ENCODE measurements at regions not wholly inside any gene's neighbourhood (a gene's known extent, or its start where the extent isn't known, plus 50 kb on each side); places are given as distances from the start of the nearest gene placed in this dataset.
"Not testable (repeated sequence)": the region's sequence is repeated elsewhere in the genome, so short reads cannot be mapped to it uniquely, and the experiment has no call there.

DNA sequence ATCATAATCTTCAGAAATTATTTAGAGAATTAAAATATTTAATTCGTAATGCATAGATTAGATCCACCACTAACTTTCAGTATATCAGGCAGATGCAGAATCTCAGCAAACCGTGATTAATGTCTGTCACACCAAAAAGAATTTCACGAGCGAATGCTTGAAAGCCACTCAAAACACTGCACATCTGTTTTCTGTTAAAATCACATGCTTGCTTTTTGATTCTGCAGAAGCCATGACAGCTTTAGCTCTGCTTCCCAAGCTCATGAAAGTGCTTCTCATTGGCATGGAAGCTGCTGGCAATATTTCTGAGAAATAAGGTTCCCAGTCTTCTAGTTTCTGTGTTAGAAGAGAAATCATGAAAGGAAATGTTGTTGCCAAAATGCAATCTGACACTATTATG, 837.8 kb upstream of the LRRN3 start:
- no peaks in the 10 kb centered on the region for H3K9me3 Mint-ChIP-seq
- CTCF ChIA-PET = no interaction called here
- no peaks in the 10 kb centered on the region for H3K36me3 Mint-ChIP-seq
- no peaks in the 10 kb centered on the region for H3K27me3 Mint-ChIP-seq
- no peak for DNase-seq
- H3K4me1 Mint-ChIP-seq = no peaks in the 10 kb centered on the region
- H3K4me3 Mint-ChIP-seq = no peak overlapping the region
- H3K27ac Mint-ChIP-seq = no peak overlapping the region

DNA sequence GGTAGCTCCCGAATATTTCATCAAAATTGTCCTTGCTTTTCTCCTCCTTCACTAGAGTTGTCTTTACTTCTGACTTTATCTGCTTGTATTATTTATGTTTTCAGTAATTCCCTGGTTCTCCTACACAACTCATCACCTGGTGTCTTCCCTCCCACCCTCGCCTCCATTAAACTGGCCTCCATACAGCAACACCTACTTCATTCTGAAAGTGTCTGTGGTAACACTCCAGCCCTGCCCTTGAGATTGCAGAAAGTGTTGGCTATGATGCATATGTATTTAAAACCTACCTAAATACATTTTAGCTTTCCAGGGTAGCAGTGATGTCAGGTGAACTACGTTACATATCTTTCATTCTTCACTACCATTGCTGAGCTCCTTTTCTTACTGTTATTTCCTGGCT, 833.3 kb upstream of the LRRN3 start:
- H3K27me3 Mint-ChIP-seq = no peaks in the 10 kb centered on the region
- H3K27ac Mint-ChIP-seq = no peak overlapping the region
- CTCF ChIA-PET = no interaction called here
- no peaks in the 10 kb centered on the region for H3K9me3 Mint-ChIP-seq
- H3K4me3 Mint-ChIP-seq = no peak overlapping the region
- no peaks in the 10 kb centered on the region for H3K4me1 Mint-ChIP-seq
- no peaks in the 10 kb centered on the region for H3K36me3 Mint-ChIP-seq
- DNase-seq = no peak

DNA sequence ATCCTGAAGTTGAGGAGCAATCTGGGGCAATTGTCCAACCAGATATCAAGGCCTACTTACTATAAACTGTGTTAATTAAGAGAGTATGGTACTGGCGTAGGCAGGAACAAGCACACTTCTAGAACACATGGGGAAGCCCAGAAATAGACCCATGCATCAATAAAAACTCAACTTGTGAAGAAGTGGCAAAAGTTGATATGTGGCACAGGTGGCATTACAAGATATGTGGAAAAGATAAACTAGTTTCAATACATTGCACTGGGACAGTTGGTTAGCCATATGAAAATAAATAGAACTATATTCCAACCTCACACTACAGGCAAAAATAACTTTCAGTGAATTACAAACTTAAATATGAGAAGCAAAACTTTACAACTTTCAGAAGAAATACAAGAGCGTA, 828.7 kb upstream of the LRRN3 start:
- Mint-ChIP-seq H3K27ac (no peak overlapping the region), H3K9me3 (no peaks in the 10 kb centered on the region), H3K27me3 (no peaks in the 10 kb centered on the region), H3K4me1 (no peaks in the 10 kb centered on the region), H3K36me3 (no peaks in the 10 kb centered on the region), H3K4me3 (no peak overlapping the region)
- DNase-seq = no peak
- CTCF ChIA-PET = no interaction called here

DNA sequence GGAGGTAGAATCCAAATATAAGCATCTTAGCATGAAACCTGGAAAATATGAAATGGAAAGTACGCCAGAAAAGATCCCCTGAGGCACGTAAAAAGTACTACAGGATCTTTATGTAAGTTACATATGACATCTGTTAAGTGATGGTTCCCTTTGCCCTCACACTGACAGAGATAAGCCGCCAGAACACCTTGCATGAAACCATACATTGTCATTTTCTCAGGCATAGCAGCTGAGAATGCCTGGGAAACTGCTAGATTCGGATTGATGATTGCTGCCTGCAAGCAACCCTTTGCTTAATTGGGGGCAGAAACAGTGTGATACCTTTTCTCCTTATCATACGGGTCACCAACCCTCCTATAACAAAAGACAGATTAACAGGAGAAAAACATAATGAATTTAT, 826.6 kb upstream of the LRRN3 start:
- H3K9me3 Mint-ChIP-seq = no peaks in the 10 kb centered on the region
- no peaks in the 10 kb centered on the region for H3K36me3 Mint-ChIP-seq
- no peaks in the 10 kb centered on the region for H3K27me3 Mint-ChIP-seq
- no peak overlapping the region for H3K27ac Mint-ChIP-seq
- H3K4me3 Mint-ChIP-seq = no peak overlapping the region
- no peaks in the 10 kb centered on the region for H3K4me1 Mint-ChIP-seq
- CTCF ChIA-PET = no interaction called here
- DNase-seq = no peak

DNA sequence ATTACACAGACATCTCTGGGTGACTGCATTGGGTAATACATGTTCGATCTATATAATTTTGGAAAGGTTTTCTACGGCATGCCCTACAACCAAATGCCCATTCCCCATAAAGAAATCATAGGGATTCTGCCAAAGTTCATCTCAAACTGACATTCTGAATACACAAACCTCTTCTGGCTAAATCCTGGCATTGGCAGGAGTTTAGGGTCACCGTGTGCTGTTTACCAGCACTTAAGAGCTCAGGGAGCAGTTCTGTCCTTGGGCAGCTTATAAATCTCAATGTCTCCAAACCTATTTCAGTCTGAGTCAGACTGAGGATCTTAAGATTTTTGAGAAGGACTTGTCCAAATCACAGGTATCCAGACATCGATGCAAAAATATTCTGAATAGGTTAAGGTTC, 809.6 kb upstream of the LRRN3 start:
- CTCF ChIA-PET = no interaction called here
- no peaks in the 10 kb centered on the region for H3K9me3 Mint-ChIP-seq
- H3K27ac Mint-ChIP-seq = no peak overlapping the region
- no peaks in the 10 kb centered on the region for H3K4me1 Mint-ChIP-seq
- H3K4me3 Mint-ChIP-seq = no peak overlapping the region
- DNase-seq = no peak
- no peaks in the 10 kb centered on the region for H3K27me3 Mint-ChIP-seq
- H3K36me3 Mint-ChIP-seq = no peaks in the 10 kb centered on the region

DNA sequence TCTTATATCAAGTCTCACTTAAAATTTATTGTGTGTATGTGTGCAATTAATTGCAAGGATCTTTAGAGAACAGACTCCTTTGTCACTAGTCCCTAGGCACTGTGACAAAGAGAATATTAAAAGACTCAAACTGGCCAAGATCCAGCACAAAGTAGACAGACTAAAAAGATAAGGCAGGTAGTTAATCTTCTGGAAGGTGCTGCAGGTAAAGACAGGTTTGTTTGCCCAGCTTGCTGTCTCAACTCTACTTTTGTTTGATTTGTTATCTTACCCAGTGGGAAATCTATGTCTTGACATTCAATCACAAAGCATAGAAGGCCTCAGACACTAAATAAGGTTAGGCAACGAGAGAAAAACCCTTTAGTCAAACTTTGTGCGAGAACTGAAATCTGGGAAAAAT, 807.9 kb upstream of the LRRN3 start:
- no peak for DNase-seq
- H3K27ac Mint-ChIP-seq = no peak overlapping the region
- H3K27me3 Mint-ChIP-seq = no peaks in the 10 kb centered on the region
- H3K9me3 Mint-ChIP-seq = no peaks in the 10 kb centered on the region
- no peaks in the 10 kb centered on the region for H3K4me1 Mint-ChIP-seq
- no peak overlapping the region for H3K4me3 Mint-ChIP-seq
- H3K36me3 Mint-ChIP-seq = no peaks in the 10 kb centered on the region
- CTCF ChIA-PET = no interaction called here

DNA sequence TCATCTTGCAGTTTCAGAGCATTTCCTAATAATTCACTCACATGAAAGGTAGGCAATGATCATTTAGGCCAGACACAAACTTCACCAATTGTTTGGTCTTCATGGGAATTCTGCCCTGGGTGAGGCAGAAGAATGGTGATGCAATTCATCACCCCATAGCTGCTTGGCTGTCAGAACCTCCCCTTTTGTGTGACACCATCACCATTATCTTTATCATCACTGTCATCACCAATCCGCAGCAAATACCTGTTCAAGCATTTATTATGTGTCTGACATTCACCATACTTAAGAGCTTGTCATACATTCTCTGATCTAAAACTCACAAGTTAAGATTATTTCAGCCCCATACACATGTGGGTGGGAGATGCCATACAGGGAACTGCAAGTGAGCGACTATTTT, 799.5 kb upstream of the LRRN3 start:
- DNase-seq = no peak
- CTCF ChIA-PET = no interaction called here
- H3K27me3 Mint-ChIP-seq = no peaks in the 10 kb centered on the region
- no peaks in the 10 kb centered on the region for H3K9me3 Mint-ChIP-seq
- H3K27ac Mint-ChIP-seq = no peak overlapping the region
- no peaks in the 10 kb centered on the region for H3K36me3 Mint-ChIP-seq
- H3K4me3 Mint-ChIP-seq = no peak overlapping the region
- H3K4me1 Mint-ChIP-seq = no peaks in the 10 kb centered on the region

DNA sequence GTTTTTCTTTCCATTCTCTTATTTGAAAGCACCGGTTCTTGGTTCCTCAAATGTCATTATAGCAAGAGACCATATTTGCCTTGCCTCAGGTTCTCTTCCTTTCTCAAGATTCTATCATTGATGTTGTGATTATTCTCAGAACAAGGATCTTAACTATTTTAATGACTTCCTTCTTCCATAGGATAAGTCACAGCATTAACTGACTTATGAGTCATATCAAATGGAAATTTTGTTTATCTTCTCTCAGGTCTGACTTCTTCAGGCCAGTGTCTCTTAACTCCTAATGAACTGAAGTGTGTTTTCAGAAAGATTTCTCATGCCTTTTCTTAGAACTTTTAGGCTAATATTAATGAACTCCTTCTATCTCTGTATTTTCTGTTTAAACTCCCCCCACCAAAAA, 794.6 kb upstream of the LRRN3 start:
- Mint-ChIP-seq H3K4me1 (no peaks in the 10 kb centered on the region), H3K9me3 (no peaks in the 10 kb centered on the region), H3K36me3 (no peaks in the 10 kb centered on the region), H3K4me3 (no peak overlapping the region), H3K27ac (no peak overlapping the region), H3K27me3 (peaks cover 4% of the 10 kb centered on the region)
- CTCF ChIA-PET = no interaction called here
- DNase-seq = no peak

DNA sequence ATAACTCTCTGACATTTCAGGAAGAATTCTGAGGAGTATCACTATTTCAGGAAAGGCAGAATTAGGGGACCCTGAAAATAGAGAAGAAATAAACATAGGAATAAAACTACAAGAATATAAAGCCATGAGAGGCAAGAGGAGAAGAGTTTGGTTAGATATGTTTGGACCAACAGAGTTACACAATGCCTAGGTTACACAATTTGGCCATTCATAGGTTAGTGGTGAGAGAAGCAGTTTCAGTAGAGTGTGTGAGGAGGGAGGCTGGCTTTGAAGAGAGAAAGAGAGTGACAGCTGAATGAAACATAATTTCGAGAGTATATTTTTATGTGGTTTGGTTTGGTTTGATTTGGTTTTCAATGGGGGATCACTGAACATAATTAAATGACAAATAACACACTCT, 783.2 kb upstream of the LRRN3 start:
- CTCF ChIA-PET = no interaction called here
- no peaks in the 10 kb centered on the region for H3K36me3 Mint-ChIP-seq
- H3K9me3 Mint-ChIP-seq = no peaks in the 10 kb centered on the region
- no peak overlapping the region for H3K27ac Mint-ChIP-seq
- no peaks in the 10 kb centered on the region for H3K27me3 Mint-ChIP-seq
- DNase-seq = no peak
- H3K4me3 Mint-ChIP-seq = no peak overlapping the region
- H3K4me1 Mint-ChIP-seq = no peaks in the 10 kb centered on the region

DNA sequence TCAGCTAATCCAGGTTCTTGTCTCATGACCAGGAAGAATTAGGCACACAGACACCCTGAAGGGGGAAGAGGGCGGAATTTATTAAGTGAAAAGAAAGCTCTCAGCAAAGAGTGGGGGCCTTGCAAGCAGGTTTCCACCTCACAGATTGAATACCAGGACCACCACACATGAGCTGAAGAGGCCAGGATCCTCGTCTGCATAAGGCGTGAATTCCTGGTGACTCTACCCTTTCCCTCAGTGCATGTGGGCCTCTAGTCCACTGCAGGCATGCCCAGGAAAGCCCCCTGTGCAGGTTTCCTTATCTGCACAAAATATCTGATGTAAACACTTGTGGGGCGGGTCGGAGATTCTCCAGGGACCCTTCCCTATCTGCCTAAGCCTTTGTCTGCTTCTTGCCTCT, 782.1 kb upstream of the LRRN3 start:
- no peak overlapping the region for H3K4me3 Mint-ChIP-seq
- no peaks in the 10 kb centered on the region for H3K4me1 Mint-ChIP-seq
- CTCF ChIA-PET = no interaction called here
- no peaks in the 10 kb centered on the region for H3K36me3 Mint-ChIP-seq
- no peaks in the 10 kb centered on the region for H3K27me3 Mint-ChIP-seq
- no peak for DNase-seq
- no peak overlapping the region for H3K27ac Mint-ChIP-seq
- H3K9me3 Mint-ChIP-seq = no peaks in the 10 kb centered on the region

DNA sequence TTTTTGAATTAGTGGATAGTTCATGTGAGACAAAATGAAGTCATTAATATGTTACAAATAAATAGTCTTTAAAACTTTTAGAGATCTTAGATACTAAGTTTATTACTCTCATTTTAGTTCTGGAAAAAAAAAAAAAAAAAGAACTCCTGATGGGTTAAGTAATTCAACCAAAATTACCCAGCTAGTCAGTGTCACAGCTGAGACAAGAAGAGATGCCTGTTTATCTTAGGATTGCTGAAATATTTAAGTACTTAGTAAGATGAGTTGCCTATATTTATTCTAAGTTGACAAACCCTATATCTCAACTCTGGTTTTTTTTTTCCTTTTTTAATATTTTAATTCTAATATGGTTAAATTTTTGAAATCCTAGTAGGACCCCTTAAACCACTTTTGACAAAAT, 781.0 kb upstream of the LRRN3 start:
- Mint-ChIP-seq H3K27ac (no peak overlapping the region), H3K9me3 (no peaks in the 10 kb centered on the region), H3K27me3 (no peaks in the 10 kb centered on the region), H3K4me1 (no peaks in the 10 kb centered on the region), H3K36me3 (no peaks in the 10 kb centered on the region), H3K4me3 (no peak overlapping the region)
- CTCF ChIA-PET = no interaction called here
- DNase-seq = no peak

DNA sequence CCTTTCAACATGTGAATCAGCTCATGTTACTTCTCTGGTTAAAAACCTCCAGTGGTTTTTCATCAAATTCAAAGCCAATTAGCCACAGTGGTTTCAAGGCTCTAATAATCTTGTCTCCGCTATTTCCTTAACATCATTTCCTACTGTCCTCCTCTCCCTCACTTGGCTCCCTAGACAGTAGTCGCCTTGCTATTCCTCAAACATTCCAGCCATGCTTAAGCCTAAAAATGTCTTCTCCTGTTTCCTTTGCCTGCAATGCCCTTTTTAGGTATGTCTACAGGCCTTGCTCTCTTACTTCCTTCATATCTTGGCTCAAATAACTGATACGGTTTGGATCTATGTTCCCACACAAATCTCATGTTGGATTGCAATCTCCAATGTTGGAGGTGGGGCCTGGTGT, 779.4 kb upstream of the LRRN3 start:
- CTCF ChIA-PET = no interaction called here

DNA sequence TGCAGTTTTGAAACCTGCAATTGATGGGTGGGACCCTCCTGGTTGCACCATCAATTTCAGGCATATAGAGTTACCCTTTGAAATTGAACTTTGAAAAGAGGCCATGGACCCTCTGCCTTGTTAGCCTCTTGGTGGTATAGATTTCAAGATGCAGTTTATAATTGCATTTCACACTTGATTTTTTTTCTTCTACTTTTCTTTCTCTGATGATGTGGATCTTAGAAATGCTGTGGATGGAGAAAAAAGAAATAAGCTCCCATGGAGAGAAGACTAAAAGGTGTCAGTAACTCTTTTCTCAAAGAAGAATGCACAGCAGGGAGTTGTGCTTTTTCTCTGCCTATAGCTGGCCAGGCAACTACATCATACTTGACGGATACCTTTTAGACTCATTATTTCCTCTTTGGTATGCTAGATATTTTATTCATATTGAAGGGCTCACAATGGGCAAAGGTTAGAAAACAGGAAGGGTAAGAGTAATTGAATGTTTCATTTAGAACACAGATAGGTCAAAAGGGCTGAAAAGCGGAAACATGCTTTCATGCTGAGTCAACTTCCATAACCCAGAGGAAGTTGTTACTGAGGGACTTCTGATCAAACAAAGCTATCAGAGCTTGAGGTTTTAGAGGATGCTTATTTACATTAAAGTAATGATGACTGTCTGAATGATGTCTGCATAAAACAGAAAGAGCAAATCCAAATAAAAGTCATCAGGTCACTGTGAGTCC, 773.2 kb upstream of the LRRN3 start:
- no peaks in the 10 kb centered on the region for H3K36me3 Mint-ChIP-seq
- no peak overlapping the region for H3K4me3 Mint-ChIP-seq
- H3K9me3 Mint-ChIP-seq = peaks cover 7% of the 10 kb centered on the region
- H3K27ac Mint-ChIP-seq = no peak overlapping the region
- peaks cover 2% of the 10 kb centered on the region for H3K4me1 Mint-ChIP-seq
- CTCF ChIA-PET = no interaction called here
- H3K27me3 Mint-ChIP-seq = no peaks in the 10 kb centered on the region
- DNase-seq = no peak

More for the DNA sequence above, 779.4 kb upstream of the LRRN3 start:
- Mint-ChIP-seq H3K4me1 (no peaks in the 10 kb centered on the region), H3K9me3 (no peaks in the 10 kb centered on the region), H3K36me3 (no peaks in the 10 kb centered on the region), H3K27ac (no peak overlapping the region), H3K27me3 (no peaks in the 10 kb centered on the region), H3K4me3 (no peak overlapping the region)
- DNase-seq = no peak

DNA sequence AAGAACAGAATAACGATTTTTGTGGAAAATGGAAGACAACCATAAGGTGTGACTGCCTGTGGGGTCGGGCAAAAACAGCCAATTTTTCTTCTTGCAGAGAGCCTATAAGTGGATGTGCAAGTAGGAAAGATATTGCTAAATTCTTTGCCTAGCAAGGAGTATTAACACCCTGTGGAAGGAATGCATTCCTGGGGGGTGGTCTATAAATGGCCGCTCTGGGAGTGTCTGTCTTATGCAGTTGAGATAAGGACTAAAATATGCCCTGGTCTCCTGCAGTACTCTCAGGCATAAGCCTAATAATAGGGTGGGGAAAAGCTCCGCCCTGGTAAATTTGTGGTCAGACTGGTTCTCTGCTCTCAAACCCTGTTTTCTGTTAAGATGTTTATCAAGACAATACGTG, 770.6 kb upstream of the LRRN3 start:
- H3K4me1 Mint-ChIP-seq, H3K9me3 Mint-ChIP-seq, H3K27me3 Mint-ChIP-seq, DNase-seq, CTCF ChIA-PET, H3K4me3 Mint-ChIP-seq, H3K36me3 Mint-ChIP-seq, H3K27ac Mint-ChIP-seq: not testable (repeated sequence)

DNA sequence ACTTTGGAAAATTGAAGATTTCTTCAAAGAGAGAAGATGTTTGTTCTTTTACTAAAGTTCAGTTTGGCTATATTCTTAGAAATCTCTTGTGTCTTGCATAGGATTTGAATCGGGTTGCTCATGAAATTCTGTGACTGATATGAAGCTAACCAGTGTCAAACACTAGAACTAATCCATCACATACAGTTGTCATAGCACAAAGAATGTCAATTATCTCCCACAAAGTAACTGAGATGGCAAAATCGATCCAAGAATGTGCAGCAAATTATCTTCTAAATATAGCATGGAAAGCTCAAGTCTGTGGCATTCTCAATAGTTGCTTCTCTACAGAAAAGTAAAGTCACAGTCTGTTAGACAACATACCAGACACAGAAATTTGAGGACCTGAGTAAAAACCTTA, 768.1 kb upstream of the LRRN3 start:
- CTCF ChIA-PET = no interaction called here
- peaks cover 7% of the 10 kb centered on the region for H3K9me3 Mint-ChIP-seq

DNA sequence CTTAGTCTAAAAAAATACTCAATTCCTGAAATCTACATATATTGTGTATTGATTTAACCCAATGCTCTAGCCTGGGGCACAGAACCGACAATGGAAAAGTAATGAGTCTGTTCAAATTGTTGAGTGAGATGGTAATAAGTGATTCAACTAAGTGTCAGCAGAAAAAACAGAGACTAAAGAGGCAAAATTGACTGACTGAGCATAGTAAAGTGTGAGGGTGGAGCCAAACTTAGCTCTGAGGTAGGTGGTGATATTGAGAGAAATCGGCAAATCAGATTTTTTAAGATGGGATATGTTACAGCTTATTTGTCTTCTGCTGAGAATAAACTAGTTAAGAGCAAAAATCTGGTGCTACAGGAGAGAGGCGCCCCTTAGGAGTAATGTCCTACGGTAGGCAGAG, 764.0 kb upstream of the LRRN3 start:
- Mint-ChIP-seq H3K4me1 (no peaks in the 10 kb centered on the region), H3K4me3 (no peak overlapping the region), H3K36me3 (no peaks in the 10 kb centered on the region), H3K27ac (no peak overlapping the region), H3K9me3 (no peaks in the 10 kb centered on the region), H3K27me3 (no peaks in the 10 kb centered on the region)
- CTCF ChIA-PET = no interaction called here
- no peak for DNase-seq

More for the DNA sequence above, 768.1 kb upstream of the LRRN3 start:
- no peaks in the 10 kb centered on the region for H3K36me3 Mint-ChIP-seq
- no peak overlapping the region for H3K27ac Mint-ChIP-seq
- DNase-seq = no peak
- H3K27me3 Mint-ChIP-seq = no peaks in the 10 kb centered on the region
- H3K4me1 Mint-ChIP-seq = peaks cover under 1% of the 10 kb centered on the region
- no peak overlapping the region for H3K4me3 Mint-ChIP-seq

Data from activated naive CD4-positive, alpha-beta T cell treated with anti-CD3 and anti-CD28 coated beads, Interleukin-2, amount 10 ng/mL, durations not matched to agents 7 days and 5 days (primary cell).